Epithelial cell of esophagus (primary cell): ENCODE measurements at regions not wholly inside any gene's neighbourhood (a gene's known extent, or its start where the extent isn't known, plus 50 kb on each side); places are given as distances from the start of the nearest gene placed in this dataset.

ENCODE experiments used
- DNase-seq: peaks from one replicate; pipeline ENCODE4 v3.0.0; 2010; ENCODE audit warnings: low read depth
- H3K4me3 ChIP-seq: 2 replicates; pipeline ENCODE4 v1.5.1; 2011; ENCODE audit warnings: mild to moderate bottlenecking, low read length, control low read depth
- TF ChIP-seq, protein P1 (sequence below): IDR thresholded peaks from 2 replicates; pipeline ENCODE4 v1.5.1; 2011; ENCODE audit warnings: low read depth, mild to moderate bottlenecking, low read length, control low read depth, inconsistent platforms; ENCODE audit not compliant: insufficient read depth; ENCODE audit errors: missing control alignments

DNA sequence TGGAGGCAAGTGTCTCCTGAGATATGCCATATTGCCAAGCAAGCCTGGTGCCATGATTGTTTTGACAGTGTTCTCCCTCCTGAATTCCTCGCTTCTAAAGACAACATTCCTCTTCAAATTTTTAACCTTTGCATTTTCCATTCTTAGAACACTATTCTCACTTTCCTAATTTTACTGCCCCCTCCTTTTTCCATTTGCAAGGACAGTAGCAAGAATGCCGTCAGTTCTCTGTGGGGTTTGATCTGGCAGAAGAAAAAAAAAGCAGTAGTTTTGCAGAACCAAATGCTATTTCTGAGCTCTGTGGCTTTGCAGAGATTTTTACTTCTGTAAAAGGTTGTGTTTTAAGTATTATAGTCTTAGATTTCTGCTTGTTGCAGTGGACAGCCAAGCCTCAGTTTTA is 295.2 kb downstream of the NUAK1 start:
- H3K4me3 ChIP-seq = no peak overlapping the region
- TF ChIP-seq, protein P1, sequence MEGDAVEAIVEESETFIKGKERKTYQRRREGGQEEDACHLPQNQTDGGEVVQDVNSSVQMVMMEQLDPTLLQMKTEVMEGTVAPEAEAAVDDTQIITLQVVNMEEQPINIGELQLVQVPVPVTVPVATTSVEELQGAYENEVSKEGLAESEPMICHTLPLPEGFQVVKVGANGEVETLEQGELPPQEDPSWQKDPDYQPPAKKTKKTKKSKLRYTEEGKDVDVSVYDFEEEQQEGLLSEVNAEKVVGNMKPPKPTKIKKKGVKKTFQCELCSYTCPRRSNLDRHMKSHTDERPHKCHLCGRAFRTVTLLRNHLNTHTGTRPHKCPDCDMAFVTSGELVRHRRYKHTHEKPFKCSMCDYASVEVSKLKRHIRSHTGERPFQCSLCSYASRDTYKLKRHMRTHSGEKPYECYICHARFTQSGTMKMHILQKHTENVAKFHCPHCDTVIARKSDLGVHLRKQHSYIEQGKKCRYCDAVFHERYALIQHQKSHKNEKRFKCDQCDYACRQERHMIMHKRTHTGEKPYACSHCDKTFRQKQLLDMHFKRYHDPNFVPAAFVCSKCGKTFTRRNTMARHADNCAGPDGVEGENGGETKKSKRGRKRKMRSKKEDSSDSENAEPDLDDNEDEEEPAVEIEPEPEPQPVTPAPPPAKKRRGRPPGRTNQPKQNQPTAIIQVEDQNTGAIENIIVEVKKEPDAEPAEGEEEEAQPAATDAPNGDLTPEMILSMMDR = no peak
- DNase-seq = no peak

DNA sequence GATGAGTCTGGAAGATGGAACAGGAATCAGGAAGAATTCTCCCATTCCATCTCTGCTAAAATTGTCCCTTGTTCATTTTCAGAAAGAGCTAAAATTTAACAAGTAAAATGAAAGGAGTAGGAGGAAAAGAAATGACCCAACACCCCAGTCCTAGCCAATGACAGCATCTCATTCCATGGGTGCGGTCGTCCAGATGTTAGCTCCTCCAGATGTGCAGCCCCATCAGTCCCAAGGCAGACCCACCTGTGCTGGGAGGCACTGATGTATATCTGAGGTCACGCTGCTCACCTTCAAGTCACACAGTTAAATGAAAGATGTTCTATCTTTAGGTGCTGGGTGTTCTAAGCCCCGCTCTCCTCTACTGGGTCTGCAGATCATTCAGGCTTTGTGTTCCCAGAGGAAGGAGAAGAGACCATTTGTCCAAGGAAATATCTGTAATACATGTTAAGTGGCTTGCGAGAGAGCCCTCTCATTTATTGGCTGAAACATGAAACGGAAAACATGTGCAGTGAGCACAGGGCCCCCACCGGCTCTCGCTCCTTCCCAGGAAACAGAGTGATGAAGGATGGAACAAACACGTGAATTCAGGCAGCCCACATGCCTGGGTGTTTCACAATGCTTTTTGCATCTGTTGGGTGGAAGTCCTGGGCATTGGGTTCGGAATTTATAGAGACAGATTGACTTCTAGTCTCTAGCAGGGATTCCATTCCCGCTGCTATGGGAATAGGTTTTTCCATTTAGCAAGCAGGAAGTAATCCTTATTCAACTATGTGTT is 294.6 kb downstream of the NUAK1 start:
- TF ChIP-seq, protein P1 = no peak
- DNase-seq = no peak

DNA sequence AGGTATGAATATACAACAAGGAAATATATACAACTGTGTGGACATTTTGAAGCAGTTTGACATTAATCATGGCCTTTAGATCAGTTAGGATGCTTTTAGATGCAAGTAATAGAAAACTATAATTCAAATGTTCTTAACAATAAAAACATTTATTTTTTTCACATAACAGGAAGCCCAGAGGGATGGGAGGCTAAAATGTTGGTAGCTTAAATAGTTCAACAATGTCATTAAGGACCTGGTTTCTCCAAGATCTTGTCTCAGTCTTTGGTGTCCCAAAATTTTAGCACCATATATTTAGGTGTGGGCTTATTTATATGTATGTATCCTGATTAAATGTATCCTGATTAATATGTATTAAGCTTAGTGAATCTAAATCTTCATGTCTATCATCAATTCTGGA is 292.4 kb downstream of the NUAK1 start:
- TF ChIP-seq, protein P1 = no peak
- no peak overlapping the region for H3K4me3 ChIP-seq
- no peak for DNase-seq

More for the DNA sequence above, 294.6 kb downstream of the NUAK1 start:
- H3K4me3 ChIP-seq = no peak overlapping the region

DNA sequence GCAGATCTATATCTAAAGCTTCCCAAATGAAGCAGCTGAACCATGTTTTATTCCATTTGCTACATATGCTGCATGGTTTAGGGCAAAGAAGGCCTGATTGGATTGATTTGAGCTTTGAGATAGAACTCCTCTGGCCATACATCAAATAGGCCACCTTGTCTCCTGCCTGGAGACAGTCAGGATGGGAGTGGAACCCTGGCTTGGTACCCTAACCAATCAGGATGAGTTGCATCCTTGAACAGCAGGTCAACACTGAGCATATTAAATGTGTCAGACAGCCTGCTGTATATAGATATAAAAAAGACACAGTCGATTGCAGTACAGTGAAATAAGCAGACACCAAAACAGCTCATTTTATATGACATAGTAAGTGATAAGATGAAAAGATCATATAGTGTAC is 291.7 kb downstream of the NUAK1 start:
- no peak for DNase-seq
- H3K4me3 ChIP-seq = no peak overlapping the region
- TF ChIP-seq, protein P1 = no peak

DNA sequence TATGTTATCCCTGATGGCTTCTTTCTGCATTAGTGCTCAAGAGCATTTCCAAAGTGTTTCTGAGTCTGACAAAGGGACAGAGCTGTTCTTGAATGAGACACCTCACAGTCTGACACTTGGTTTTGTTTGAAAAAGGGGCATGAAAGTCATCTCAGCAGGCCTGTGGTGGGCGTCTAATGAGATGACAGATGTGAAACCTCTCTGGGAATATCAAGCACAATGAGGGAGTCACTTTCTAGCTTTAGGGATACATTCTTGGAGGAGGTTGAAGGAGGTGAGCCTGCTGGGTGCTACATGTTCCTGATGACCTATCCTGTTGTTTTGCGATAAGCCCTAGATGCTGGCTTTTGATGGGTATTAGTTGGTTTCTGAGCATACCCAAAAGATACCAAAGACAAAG is 290.5 kb downstream of the NUAK1 start:
- DNase-seq = no peak
- H3K4me3 ChIP-seq = no peak overlapping the region
- TF ChIP-seq, protein P1 = no peak

DNA sequence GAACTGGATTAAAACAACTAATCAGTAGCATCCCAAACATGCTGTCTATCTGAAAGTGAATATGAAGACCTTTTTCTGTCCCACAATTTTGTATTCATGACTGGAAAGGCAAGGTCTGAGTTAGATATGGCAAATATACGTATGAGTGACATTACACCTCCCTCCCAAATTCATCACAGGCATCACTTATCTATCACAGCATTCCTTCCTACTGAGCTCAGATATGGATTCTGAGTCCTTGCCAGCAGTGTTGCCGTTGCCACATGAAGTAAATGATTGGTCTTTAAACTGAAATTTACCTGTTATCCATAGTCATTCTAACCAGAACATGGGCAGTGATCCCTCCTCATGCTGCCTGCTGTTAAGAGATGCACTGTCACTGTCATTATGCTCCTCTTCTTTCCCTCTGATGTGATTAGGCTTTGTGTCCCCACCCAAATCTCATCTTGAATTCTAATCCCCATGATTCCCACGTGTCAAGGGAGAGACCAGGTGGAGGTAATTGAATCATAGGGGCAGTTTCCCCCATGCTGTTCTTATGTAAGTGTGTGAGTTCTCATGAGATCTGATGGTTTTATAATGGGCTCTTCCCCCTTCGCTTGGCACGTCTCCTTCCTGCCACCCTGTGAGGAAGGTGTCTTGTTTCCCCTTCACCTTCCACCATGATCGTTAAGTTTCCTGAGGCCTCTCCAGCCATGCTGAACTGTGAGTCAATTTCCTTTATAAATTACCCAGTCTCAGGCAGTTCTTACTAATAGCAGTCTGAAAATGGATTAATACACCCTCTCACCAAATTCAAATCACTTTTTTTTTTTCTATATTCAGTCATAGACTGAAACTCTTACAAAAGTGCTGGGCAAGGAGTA is 288.4 kb downstream of the NUAK1 start:
- no peak overlapping the region for H3K4me3 ChIP-seq
- TF ChIP-seq, protein P1 = no peak
- no peak for DNase-seq
